Coronary artery (tissue), 2 donors: ENCODE measurements at regions not wholly inside any gene's neighbourhood (a gene's known extent, or its start where the extent isn't known, plus 50 kb on each side); places are given as distances from the start of the nearest gene placed in this dataset.

Source experiments
- DNase-seq: peaks from one replicate; pipeline ENCODE4 v3.0.0-alpha.2; 2017; ENCODE audit warnings: low spot score
- H3K27ac ChIP-seq, 2 donors: fragments of 200-600 bp; sonication (generic); one replicate each; pipeline ENCODE4 v1.5.1; 2016 to 2019
- H3K4me3 ChIP-seq: fragments of 200-600 bp; sonication (generic); 2 replicates; pipeline ENCODE4 v1.5.1; 2016; ENCODE audit warnings: mild to moderate bottlenecking, moderate library complexity
- CTCF ChIP-seq: fragments of 200-600 bp; sonication (generic); IDR thresholded peaks from one replicate; pipeline ENCODE4 v1.5.1; 2019; ENCODE audit warnings: antibody characterized with exemption

GRCh38 chr12:45575823-45576475 lies 153.6 kb upstream of the ARID2 start:
- Histone ChIP-seq H3K27ac (no peak overlapping the region), H3K4me3 (no peak overlapping the region)
- no peak for TF ChIP-seq CTCF
- no peak for DNase-seq

- H3K27ac ChIP-seq: no peak overlapping the region
- no peak for DNase-seq
- TF ChIP-seq CTCF: no peak
- no peak overlapping the region for H3K4me3 ChIP-seq
Measured at GRCh38 chr12:45577844-45578399, 151.6 kb upstream of the ARID2 start.

DNA sequence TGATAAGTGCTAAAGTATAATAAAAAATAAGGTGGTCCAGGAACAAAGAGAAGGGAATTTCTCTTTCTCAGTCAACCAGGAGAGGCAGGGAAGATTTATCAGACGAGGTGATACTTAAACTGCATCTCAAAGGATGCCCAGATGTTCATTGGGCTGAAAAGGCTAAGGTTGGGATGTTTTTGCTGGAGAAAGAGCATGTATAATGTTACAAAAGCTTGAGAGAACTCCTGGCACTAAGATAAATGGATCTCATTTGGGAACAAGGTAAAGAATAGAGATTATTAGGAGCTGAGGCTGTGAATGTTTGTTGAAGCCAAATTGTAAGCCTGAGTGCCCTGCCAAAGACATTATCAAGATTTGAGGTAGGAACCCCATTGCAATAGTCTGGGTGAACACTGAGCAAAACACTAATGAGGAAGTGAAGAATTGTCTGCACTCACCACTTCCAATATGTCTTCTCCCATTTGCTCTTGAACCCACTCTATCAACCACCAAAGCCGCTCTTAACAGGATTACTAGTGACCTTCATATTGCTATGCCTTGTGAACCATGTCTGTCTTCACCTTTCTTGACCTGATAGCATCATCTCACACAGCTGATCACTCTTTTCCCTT lies 149.0 kb upstream of the ARID2 start:
- DNase-seq: no peak
- Histone ChIP-seq H3K4me3 (no peak overlapping the region), H3K27ac (no peak overlapping the region)
- TF ChIP-seq CTCF: no peak

DNA sequence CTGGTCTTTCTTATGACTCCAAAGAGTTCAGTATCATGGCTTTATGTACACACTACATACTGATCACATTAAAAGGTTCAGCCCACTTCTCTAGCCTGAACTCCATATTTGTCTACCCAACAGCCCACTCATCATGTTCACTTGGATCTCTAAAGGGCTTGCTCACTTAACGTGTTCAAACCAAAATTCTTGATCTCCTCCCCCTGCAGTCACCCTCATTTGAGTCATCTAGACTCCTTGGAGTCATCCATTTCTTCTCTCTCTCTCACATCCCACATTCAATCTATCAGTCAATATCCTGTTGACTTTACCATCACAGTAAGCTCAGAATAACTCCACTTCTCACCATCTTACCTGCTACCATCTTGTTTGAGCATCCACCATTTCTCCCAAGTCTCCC lies 148.4 kb upstream of the ARID2 start:
- no peak for TF ChIP-seq CTCF
- Histone ChIP-seq H3K4me3 (no peak overlapping the region), H3K27ac (no peak overlapping the region)
- no peak for DNase-seq

DNA sequence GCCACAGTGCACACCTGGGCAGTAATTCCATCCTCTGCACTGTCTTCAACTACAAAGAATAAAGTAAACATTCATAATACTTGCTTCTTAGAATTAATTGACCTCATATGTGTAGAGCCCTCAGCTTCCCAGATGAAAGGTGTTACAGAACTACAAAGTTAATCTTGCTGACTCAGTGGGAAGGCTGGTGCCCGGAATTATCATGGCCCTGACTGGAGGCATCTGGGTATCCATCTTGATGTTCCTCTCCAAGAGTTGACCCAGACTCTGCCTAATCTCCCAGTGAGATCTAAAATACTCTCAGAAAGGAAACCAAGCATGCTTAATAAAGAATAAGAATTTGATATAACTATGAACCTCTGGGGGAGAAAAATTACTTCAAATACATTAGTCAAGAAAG lies 147.0 kb upstream of the ARID2 start:
- no peak for DNase-seq
- TF ChIP-seq CTCF: no peak
- Histone ChIP-seq H3K27ac (no peak overlapping the region), H3K4me3 (no peak overlapping the region)

GRCh38 chr12:45582986-45583659 lies 146.4 kb upstream of the ARID2 start:
- DNase-seq: no peak
- TF ChIP-seq CTCF: no peak
- Histone ChIP-seq H3K4me3 (no peak overlapping the region), H3K27ac (no peak overlapping the region)
